ENCODE measurements at regions not wholly inside any gene's neighbourhood (a gene's known extent, or its start where the extent isn't known, plus 50 kb on each side); places are given as distances from the start of the nearest gene placed in this dataset.
A peak's percentile ranks its signal among the peaks of the same experiment; 100 is the strongest.
"Not testable (repeated sequence)": the region's sequence is repeated elsewhere in the genome, so short reads cannot be mapped to it uniquely, and the experiment has no call there.

DNA sequence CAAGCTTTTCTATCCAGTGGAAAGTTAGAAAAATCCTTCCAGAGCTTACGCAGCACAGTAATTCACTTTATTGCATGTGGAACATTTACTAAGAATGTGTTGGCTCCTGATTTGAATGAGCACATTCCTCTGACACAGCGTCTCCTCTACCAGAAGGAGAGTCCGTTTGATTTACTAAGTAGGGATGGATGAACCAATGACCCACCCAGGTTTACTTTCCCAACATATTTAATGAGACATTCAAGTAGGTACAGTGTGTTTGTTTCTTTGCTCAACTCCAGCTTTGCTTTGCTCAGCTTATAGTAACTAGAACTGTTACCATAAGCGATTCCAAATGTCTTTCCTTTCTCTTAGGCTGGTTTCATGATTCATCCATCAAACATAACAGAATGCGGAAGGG, 161.7 kb downstream of the SMARCA1 start:
- Mint-ChIP-seq H3K27me3 (peaks cover 0 to 1% (median 0%) of the 10 kb centered on the region in 5 donors), H3K9me3 (peaks cover 0 to 3% (median 0%) of the 10 kb centered on the region in 9 donors), H3K4me1 (no peaks in the 10 kb centered on the region), H3K4me3 (no peak overlapping the region), H3K27ac (no peak overlapping the region), H3K36me3 (no peaks in the 10 kb centered on the region)
- ATAC-seq (no peak), DNase-seq (no peak)
- POLR2A ChIA-PET = no interaction called here

DNA sequence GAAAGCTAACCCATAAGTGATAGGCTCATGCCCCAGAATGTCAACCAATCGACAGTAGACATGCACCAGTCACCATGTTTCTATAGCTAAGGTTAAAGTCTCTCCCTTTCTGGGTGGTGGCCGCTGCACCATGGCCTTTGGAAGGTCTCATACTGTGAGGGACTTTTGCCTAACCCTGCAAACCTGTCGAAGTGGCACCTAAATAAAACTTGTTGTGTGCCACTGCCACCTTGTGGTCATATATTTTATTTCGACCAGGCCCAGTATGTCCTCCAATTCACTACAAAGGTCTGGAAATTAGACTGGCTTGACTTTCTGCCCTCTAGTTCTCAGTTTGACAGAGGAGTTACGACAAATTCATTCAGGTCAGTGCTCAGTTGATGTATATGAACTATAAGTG, 163.1 kb downstream of the SMARCA1 start:
- H3K36me3 Mint-ChIP-seq = no peaks in the 10 kb centered on the region
- H3K27me3 Mint-ChIP-seq = peaks cover 0 to 1% (median 0%) of the 10 kb centered on the region in 5 donors
- H3K27ac Mint-ChIP-seq = no peak overlapping the region
- ATAC-seq (no peak), DNase-seq (peak in 8 of 10 donors; percentile 3 to 59 (median 27))
- POLR2A ChIA-PET = no interaction called here
- peaks cover 0 to 3% (median 0%) of the 10 kb centered on the region in 9 donors for H3K9me3 Mint-ChIP-seq
- no peaks in the 10 kb centered on the region for H3K4me1 Mint-ChIP-seq
- H3K4me3 Mint-ChIP-seq = no peak overlapping the region

DNA sequence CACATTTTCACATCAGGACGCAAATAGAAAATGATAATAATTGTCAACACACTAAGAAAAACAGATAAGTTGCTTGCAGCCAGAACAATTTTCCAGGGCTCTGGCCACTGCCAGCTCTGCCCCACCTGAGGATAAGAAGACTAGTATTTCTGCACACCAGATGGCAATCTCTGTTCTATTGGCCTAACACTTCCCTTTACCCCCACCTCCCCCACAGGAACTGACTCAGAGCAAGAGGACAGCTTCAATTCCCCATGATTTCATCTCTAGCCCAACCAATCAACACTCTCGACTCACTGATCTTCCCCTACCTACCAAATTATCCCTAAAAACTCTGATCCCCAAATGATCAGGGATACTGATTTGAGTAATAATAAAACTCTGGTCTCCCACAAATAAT, 164.0 kb downstream of the SMARCA1 start:
- Mint-ChIP-seq H3K27ac (no peak overlapping the region), H3K4me1 (no peaks in the 10 kb centered on the region), H3K27me3 (no peaks in the 10 kb centered on the region), H3K36me3 (no peaks in the 10 kb centered on the region), H3K4me3 (no peak overlapping the region), H3K9me3 (peaks cover 0 to 3% (median 0%) of the 10 kb centered on the region in 9 donors)
- POLR2A ChIA-PET = no interaction called here
- DNase-seq (no peak), ATAC-seq (no peak)

DNA sequence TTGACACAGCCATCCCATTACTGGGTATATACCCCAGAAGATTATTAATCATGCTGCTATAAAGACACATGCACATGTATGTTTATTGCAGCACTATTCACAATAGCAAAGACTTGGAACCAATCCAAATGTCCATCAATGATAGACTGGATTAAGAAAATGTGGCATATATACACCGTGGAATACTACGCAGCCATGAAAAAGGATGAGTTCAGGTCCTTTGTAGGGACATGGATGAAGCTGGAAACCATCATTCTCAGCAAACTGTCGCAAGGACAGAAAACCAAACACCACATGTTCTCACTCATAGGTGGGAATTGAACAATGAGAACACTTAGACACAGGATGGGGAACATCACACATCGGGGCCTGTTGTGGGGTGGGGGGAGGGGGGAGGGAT, 165.9 kb downstream of the SMARCA1 start:
- H3K9me3 Mint-ChIP-seq, H3K36me3 Mint-ChIP-seq, ATAC-seq, H3K4me3 Mint-ChIP-seq, POLR2A ChIA-PET, H3K27ac Mint-ChIP-seq, H3K4me1 Mint-ChIP-seq, H3K27me3 Mint-ChIP-seq, DNase-seq: not testable (repeated sequence)

DNA sequence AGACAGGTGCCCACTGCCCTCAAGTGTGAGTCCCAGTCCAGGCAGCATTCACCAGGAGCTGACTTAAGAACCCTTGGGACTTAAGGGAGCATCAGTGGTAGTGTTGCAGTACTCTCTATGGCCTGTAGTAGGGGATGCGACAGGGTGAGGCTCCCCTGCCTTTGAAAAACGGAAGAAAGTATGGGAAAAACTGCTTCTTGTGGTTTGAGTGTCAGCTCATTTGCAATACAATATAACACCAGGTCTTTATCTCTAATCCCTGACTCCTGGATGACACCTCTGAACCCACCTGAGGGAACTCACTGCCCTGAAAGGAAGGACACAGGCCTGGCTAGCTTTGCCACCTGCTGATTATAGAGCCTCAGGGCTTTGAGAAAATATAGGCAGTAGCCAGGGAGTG, 176.0 kb downstream of the SMARCA1 start:
- POLR2A ChIA-PET = no interaction called here

DNA sequence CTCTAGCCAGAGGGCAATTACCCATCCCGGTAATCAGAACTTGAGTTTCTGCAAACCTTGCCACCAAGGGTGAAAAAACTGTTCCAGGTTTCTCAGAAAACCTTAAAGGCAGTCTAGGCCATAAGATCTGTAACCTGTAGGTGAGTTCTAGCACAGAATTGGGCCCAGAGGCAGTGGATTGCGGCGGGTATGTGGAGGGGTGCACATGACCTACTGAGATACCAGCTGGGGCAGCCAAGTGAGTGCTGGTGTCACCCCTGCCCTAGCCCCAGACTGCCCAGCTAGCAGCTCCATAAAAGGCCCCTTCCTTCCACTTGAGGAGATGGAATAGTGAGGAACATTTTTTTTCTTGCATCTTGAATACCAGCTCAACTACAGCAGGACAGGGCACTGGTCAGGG, 176.7 kb downstream of the SMARCA1 start:
- no peak for DNase-seq
- peaks cover 0 to 13% (median 8%) of the 10 kb centered on the region in 9 donors for H3K9me3 Mint-ChIP-seq
- H3K36me3 Mint-ChIP-seq = peaks cover 0 to 7% (median 0%) of the 10 kb centered on the region in 3 donors
- POLR2A ChIA-PET = no interaction called here
- no peak overlapping the region for H3K27ac Mint-ChIP-seq
- H3K4me1 Mint-ChIP-seq = peaks cover 0 to 2% (median 0%) of the 10 kb centered on the region in 4 donors
- peaks cover 0 to 3% (median 0%) of the 10 kb centered on the region in 5 donors for H3K27me3 Mint-ChIP-seq
- ATAC-seq = no peak
- H3K4me3 Mint-ChIP-seq = no peak overlapping the region

More for the DNA sequence above, 176.0 kb downstream of the SMARCA1 start:
- Mint-ChIP-seq H3K9me3 (peaks cover 0 to 13% (median 8%) of the 10 kb centered on the region in 9 donors), H3K4me3 (no peak overlapping the region), H3K36me3 (peaks cover 0 to 7% (median 0%) of the 10 kb centered on the region in 3 donors), H3K27me3 (peaks cover 0 to 3% (median 0%) of the 10 kb centered on the region in 5 donors), H3K27ac (no peak overlapping the region), H3K4me1 (peaks cover 0 to 2% (median 0%) of the 10 kb centered on the region in 4 donors)
- DNase-seq (no peak), ATAC-seq (no peak)

DNA sequence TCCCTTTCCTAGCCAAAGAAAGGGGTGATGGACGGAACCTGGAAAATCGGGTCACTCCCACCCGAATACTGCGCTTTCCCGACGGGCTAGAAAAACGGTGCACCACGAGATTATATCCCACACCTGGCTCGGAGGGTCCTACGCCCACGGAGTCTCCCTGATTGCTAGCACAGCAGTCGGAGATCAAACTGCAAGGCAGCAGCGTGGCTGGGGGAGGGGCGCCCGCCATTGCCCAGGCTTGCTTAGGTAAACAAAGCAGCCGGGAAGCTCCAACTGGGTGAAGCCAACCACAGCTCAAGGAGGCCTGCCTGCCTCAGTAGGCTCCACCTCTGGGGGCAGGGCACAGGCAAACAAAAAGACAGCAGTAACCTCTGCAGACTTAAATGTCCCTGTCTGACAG, 186.0 kb downstream of the SMARCA1 start:
- DNase-seq, H3K27ac Mint-ChIP-seq, H3K4me3 Mint-ChIP-seq, H3K4me1 Mint-ChIP-seq, ATAC-seq, POLR2A ChIA-PET: not testable (repeated sequence)
- H3K27me3 Mint-ChIP-seq = peaks cover 0 to 15% (median 0%) of the 10 kb centered on the region in 5 donors
- peaks cover 0 to 31% (median 10%) of the 10 kb centered on the region in 9 donors for H3K9me3 Mint-ChIP-seq
- H3K36me3 Mint-ChIP-seq = peaks cover 0 to 14% (median 7%) of the 10 kb centered on the region in 3 donors

DNA sequence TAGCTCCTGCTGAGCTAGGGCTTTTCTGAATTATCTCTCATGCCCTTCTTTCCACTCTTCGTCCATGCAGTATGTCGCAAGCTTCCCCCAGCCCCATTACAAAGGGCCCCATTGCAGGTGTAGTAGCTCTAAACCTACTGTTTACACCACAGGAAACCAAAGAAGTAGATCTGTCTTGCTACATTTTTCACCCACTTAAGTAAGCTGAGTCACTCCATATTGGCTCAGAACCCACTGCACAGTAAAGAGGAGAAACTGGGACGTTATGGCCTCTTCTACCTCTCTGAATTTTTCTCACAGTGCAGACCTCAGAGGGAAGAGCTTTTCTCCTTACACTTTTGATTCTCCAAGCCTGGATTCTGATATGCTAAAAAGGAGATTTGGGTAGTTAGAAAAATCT, 200.2 kb downstream of the SMARCA1 start:
- ATAC-seq (no peak), DNase-seq (no peak)
- Mint-ChIP-seq H3K27ac (no peak overlapping the region), H3K36me3 (no peaks in the 10 kb centered on the region), H3K4me3 (no peak overlapping the region), H3K9me3 (no peaks in the 10 kb centered on the region), H3K27me3 (peaks cover 0 to 2% (median 0%) of the 10 kb centered on the region in 5 donors), H3K4me1 (peaks cover 0 to 2% (median 0%) of the 10 kb centered on the region in 4 donors)
- POLR2A ChIA-PET = no interaction called here

DNA sequence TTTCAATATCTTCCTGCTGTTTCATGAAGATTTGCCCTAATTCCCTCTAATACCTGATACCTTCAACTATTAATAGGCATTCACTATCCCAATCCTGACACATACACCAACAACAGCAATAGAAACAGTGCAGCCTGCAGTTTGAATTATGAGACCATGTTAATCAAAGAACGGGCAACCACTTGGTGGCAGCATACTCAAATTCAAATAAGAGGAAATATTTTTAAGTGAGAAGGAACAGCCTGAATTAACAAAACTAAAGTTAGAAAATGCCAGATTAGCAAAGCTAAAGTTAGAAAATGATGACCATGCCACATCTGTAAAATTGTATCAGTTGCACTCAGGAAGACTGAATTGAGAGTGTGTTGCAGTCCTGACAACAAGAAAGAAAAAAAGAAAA, 204.9 kb downstream of the SMARCA1 start:
- H3K4me1 Mint-ChIP-seq = peaks cover 0 to 2% (median 0%) of the 10 kb centered on the region in 4 donors
- POLR2A ChIA-PET = no interaction called here
- no peaks in the 10 kb centered on the region for H3K9me3 Mint-ChIP-seq
- DNase-seq (no peak), ATAC-seq (no peak)
- peaks cover 0 to 4% (median 0%) of the 10 kb centered on the region in 5 donors for H3K27me3 Mint-ChIP-seq
- H3K4me3 Mint-ChIP-seq = no peak overlapping the region
- no peaks in the 10 kb centered on the region for H3K36me3 Mint-ChIP-seq
- no peak overlapping the region for H3K27ac Mint-ChIP-seq

DNA sequence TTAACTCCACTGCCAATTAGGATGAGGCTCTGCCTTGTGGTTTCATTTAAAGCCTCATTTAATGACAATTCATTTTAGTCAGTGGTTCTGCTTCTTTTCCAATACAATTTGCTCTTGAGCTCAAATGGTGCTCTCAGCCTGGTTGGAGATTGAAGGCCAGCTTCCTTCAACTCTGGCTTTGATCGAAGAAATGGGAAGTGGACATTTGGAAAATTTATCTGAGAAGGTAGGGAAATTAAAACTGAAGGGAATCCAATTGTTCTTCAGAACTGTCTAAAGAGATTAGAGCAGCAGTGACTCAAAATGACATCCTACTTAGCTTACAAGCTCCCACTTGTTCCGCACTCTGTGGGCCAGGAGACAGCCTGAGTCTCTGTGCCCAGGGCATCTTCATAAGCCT, 206.8 kb downstream of the SMARCA1 start:
- POLR2A ChIA-PET = no interaction called here
- H3K36me3 Mint-ChIP-seq = no peaks in the 10 kb centered on the region
- H3K27ac Mint-ChIP-seq = no peak overlapping the region
- no peaks in the 10 kb centered on the region for H3K9me3 Mint-ChIP-seq
- DNase-seq = no peak
- H3K4me1 Mint-ChIP-seq = no peaks in the 10 kb centered on the region
- ATAC-seq = no peak
- H3K27me3 Mint-ChIP-seq = peaks cover 0 to 4% (median 0%) of the 10 kb centered on the region in 5 donors
- no peak overlapping the region for H3K4me3 Mint-ChIP-seq

DNA sequence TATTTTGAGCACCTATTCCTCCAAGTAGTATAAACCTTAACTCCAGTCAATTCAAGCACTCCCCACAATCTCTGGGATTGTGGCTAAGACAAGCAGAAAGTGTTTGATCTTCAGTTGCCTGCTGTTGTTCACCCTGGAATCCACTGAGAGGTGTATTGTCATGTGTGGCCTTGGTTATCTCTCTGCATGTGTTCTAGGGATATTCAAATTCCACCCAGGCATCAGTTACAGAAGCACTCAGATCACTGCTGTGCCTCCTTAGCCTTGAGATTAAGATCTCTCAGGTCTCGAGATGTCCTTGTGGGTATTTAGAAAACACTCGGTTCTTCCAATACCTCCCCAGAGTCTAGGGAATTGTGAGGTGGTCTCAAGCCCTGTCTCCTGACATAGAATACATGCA, 213.3 kb downstream of the SMARCA1 start:
- Mint-ChIP-seq H3K27ac (no peak overlapping the region), H3K9me3 (no peaks in the 10 kb centered on the region), H3K36me3 (no peaks in the 10 kb centered on the region), H3K4me1 (no peaks in the 10 kb centered on the region), H3K4me3 (no peak overlapping the region), H3K27me3 (peaks cover 0 to 5% (median 0%) of the 10 kb centered on the region in 5 donors)
- no peak for ATAC-seq
- POLR2A ChIA-PET = no interaction called here
- DNase-seq = no peak

DNA sequence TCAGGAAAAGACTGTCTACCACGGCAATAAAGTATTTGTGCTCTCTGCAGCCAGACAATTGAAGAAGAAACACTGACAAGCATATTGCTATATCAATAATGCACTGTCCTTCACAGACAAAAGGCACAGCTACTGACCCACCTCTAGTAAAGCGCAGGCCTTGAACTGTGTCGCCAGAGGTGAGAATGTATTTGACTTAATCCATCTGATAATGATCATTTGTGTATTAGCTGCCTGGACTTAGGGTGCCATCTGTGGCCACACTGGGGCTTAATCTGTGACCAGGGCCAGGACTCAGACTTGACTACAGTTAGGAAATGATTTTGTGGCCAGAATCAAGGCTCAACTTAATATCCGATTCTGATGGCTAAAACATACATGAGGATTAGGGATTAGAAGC, 260.4 kb downstream of the SMARCA1 start:
- Mint-ChIP-seq H3K4me1 (no peaks in the 10 kb centered on the region), H3K4me3 (no peak overlapping the region), H3K27me3 (no peaks in the 10 kb centered on the region), H3K36me3 (peaks cover 0 to 6% (median 0%) of the 10 kb centered on the region in 3 donors), H3K9me3 (peaks cover 0 to 9% (median 0%) of the 10 kb centered on the region in 9 donors), H3K27ac (no peak overlapping the region)
- POLR2A ChIA-PET = no interaction called here
- DNase-seq (no peak), ATAC-seq (no peak)

DNA sequence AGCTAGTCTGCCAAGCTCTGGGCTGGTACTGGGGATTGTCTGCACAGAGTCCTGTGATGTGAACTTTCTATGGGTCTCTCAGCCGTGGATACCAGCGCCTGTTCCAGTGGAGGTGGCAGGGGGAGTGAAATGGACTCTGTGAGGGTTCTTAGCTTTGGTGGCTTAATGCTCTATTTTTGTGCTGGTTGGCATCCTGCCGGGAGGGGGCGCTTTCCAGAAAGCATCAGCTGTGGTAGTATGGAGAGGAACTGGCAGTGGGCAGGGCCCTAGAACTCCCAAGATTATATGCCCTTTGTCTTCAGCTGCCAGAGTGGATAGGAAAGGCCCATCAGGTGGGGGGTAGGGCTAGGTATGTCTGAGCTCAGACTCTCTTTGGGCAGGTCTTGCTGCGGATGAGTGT, 267.8 kb downstream of the SMARCA1 start:
- H3K27me3 Mint-ChIP-seq, POLR2A ChIA-PET, H3K36me3 Mint-ChIP-seq, ATAC-seq, H3K27ac Mint-ChIP-seq, DNase-seq, H3K4me3 Mint-ChIP-seq, H3K4me1 Mint-ChIP-seq: not testable (repeated sequence)
- H3K9me3 Mint-ChIP-seq = peaks cover 0 to 25% (median 5%) of the 10 kb centered on the region in 9 donors

DNA sequence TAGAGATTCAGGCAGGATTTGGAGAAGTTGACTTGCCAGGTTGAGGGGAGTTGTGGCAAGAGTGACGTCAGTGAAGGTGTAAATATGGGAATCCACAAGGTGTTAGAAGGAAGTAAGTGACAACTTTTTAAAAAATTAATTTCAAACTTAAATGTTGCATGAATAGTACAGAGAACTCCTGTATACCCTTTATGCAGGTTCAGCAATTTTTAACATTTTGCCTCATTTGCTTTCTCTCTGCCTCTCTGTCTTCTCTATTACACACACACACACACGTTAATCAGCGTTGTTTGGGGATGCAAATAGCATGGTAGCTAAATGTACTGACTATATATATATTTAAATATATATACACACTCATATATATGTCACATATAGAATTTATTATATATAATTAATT, 273.7 kb downstream of the SMARCA1 start:
- no peak overlapping the region for H3K27ac Mint-ChIP-seq
- POLR2A ChIA-PET = no interaction called here
- H3K36me3 Mint-ChIP-seq = no peaks in the 10 kb centered on the region
- peaks cover 0 to 22% (median 5%) of the 10 kb centered on the region in 9 donors for H3K9me3 Mint-ChIP-seq
- H3K27me3 Mint-ChIP-seq = no peaks in the 10 kb centered on the region
- no peak for ATAC-seq
- no peaks in the 10 kb centered on the region for H3K4me1 Mint-ChIP-seq
- H3K4me3 Mint-ChIP-seq = no peak overlapping the region
- DNase-seq = no peak
